ENCODE measurements at regions not wholly inside any gene's neighbourhood (a gene's known extent, or its start where the extent isn't known, plus 50 kb on each side); places are given as distances from the start of the nearest gene placed in this dataset.

GRCh38 chr6:115276881-115277565 lies 783.7 kb downstream of the FRK start:
- TF ChIP-seq POLR2A (IDR thresholded peaks at IDR 0.05; ENCODE audit: low read length) = no peak
- no peak for TF ChIP-seq GATA1 (IDR thresholded peaks at IDR 0.05; ENCODE audit: low read depth, low read length)
